ENCODE measurements at regions not wholly inside any gene's neighbourhood (a gene's known extent, or its start where the extent isn't known, plus 50 kb on each side); places are given as distances from the start of the nearest gene placed in this dataset.
"Not testable (repeated sequence)": the region's sequence is repeated elsewhere in the genome, so short reads cannot be mapped to it uniquely, and the experiment has no call there.

- DNase-seq, result no peak
Observed at GRCh38 chr13:53101883-53102282, 73.3 kb downstream of the OLFM4 start.

DNA sequence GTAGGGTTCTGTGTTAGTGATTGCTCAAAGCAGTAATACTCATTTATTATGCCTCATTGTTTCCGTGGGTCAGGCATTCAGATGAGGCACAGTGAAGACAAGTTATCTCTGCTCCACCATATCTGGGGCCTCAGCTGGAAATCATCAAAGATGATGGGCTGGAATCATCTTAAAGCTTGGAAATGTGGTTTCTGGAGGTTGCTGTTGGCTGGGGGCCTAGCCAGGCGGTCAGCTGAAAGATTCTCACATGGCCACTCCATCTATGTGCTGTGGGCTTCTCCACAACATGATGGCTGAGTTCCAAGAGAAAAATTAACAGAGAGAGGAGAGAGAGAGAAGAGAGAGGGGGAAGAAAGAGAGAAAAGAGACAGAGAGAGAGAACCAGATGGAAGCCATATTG is 75.5 kb downstream of the OLFM4 start:
- no peak for DNase-seq

DNA sequence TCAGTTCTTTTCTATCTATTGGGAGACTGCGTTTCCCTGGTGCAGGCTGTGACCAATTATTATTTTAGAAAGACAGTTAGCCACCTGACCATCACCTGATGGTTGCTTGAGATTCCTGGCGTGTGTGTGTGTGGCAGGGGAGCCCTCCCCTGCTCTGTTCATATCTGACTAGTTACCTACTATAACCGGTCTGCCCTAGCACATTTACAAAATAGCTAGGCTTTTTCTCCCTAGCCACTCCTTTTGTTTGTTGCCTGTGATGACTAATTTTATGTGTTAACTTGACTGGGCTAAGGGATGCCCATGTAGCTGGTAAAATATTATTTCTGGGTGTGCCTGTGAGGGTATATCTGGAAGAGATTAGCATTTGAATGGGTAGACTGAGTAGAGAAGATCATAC is 76.9 kb downstream of the OLFM4 start:
- no peak for DNase-seq

GRCh38 chr13:53105890-53106289 is 77.3 kb downstream of the OLFM4 start:
- DNase-seq, result no peak

- DNase-seq, result no peak
Observed at GRCh38 chr13:53110181-53110580, 81.6 kb downstream of the OLFM4 start.

DNA sequence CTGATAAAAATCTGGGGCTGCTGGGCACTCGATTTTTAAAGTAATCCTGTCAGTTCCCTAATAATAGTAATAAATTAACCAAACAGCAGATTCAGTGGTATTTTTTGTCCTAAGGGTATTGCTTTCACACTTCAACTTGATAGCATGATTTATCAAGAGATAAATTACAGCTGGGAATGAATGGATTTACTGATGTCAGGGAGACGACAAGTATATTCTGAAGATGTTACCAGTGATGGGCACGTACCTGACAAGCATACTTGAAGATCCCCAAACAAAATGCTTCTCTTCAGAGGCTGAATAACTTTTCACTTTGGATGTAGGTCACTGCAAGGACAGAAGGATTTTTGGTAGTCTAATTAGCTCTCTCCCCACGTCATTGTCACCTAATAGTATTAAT is 82.0 kb downstream of the OLFM4 start:
- DNase-seq, result no peak

DNA sequence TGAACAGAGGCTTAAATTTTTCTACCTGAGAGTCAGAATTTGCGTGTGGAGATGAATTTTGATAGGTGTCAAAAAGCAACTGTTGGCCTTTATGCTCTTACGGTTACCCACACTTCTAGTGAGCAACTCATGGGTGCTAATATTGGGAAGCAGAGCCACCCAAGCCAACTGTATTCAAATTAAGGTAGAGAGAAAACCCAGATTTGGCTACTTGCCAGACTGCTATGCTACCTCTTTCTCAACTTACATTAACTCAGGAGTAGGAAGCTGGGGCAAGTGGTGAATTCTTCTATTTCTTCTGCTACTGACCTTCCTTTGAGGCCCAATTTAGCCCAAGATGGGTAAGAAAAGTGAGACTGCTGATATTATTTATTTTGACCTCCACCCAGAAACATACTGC is 83.9 kb downstream of the OLFM4 start:
- no peak for DNase-seq

GRCh38 chr13:53117048-53117447 is 88.4 kb downstream of the OLFM4 start:
- DNase-seq, result not testable (repeated sequence)

GRCh38 chr13:53121131-53121773 is 92.6 kb downstream of the OLFM4 start:
- DNase-seq, result no peak

DNA sequence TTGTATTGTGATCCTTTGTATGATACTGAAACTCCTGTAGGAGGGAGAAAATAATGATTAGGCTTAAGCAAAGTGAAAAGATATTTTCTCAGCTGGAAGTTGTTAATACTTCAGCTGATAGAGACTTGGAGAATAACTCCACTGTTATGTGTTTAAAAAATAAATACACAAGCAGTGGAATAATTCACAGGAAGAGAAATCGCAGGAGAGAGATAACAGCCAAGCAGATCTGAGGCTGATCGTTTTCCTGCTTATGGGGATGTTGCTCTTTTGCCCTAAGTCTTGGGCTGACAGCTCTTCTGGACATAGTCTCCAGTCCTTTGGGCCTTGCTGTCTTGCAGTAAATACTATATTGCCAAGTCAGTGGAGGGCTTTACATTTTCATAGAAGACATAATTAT is 93.3 kb downstream of the OLFM4 start:
- no peak for DNase-seq

DNA sequence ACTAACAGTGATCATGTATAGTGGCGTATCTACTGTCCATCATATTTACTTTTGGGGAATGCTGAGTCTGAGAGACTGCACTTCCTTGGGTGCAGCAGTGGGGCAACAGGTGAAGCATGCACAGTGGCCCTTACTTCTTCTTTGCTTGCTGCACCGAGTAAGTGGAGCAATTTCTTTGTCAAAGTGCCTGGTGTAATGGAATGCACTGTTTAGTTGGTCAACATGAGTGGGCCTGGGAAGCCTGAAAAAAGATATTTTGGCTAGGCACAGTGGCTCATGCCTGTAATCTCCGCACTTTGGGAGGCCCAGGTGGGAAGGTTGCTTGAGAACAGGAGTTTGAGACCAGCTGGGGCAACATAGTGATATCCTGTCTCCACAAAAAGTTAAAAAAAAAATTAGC is 94.9 kb downstream of the OLFM4 start:
- no peak for DNase-seq

DNA sequence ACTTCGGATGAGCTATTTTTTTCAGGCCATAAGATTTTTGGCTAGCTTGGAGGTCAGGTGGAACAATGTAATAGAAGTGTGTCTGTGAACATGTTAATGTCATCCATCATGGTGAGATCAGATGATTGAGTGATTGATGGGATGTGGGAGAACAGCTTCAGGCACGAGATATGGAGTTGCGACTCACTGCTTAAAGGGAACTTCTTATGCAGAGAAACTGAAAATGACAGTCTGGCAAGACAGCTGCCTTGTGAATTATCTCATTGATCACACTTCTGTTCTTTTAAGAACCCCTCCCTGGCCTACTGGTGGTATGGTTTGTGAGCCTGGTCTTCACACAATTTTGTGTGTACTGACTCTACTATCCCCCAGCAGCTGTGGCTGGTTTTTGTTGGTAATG is 96.0 kb downstream of the OLFM4 start:
- no peak for DNase-seq

- no peak for DNase-seq
Observed at GRCh38 chr13:53126841-53127245, 98.2 kb downstream of the OLFM4 start.

GRCh38 chr13:53127373-53127772 is 98.8 kb downstream of the OLFM4 start:
- no peak for DNase-seq

DNA sequence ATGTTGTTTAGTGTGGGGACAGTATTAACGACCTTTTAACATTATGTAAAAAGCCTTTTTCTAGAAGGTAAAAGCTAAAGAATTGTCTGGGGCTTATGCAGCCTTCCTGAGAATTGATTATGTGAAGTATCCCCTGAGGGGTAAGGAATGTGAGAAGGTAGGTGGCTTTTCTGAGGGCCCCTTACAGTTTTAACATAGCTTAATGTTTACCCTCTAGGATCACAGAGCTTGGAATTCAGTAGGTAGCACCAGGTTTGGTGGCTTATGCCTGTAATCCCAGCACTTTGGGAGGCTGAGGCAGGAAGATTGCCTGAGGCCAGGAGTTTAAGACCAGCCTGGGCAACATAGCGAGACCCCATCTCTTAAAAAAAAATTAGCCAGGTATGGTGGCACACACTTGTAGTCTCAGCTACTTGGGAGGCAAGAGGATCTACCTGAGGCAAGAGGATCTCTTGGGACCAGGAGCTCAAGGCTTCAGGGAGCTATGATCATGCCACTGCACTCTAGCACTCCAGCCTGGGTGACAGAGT is 101.3 kb downstream of the OLFM4 start:
- no peak for DNase-seq

DNA sequence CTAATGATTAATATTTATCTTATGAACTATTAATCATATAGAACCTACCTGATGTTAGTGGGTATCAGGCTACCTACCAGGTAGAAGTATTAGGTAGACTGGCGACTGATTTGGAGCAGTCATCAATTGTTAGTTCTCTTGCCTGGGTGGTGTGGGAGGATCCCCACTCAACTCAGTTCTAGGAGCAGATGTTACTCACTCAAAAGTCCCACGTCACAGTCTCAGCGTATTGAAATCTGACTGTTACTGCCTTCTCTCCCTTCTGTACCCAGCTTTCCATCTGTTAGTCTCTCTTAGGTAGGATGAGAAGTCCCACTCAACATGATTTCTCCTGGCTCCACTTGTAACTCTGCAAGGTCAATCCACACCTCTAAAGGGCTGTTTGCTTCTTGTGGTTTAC is 102.7 kb downstream of the OLFM4 start:
- no peak for DNase-seq

GRCh38 chr13:53135301-53135700 is 106.7 kb downstream of the OLFM4 start:
- DNase-seq, result no peak

- no peak for DNase-seq
Observed at GRCh38 chr13:53136554-53137215, 108.1 kb downstream of the OLFM4 start.

- no peak for DNase-seq
Observed at GRCh38 chr13:53137779-53138178, 109.2 kb downstream of the OLFM4 start.

DNA sequence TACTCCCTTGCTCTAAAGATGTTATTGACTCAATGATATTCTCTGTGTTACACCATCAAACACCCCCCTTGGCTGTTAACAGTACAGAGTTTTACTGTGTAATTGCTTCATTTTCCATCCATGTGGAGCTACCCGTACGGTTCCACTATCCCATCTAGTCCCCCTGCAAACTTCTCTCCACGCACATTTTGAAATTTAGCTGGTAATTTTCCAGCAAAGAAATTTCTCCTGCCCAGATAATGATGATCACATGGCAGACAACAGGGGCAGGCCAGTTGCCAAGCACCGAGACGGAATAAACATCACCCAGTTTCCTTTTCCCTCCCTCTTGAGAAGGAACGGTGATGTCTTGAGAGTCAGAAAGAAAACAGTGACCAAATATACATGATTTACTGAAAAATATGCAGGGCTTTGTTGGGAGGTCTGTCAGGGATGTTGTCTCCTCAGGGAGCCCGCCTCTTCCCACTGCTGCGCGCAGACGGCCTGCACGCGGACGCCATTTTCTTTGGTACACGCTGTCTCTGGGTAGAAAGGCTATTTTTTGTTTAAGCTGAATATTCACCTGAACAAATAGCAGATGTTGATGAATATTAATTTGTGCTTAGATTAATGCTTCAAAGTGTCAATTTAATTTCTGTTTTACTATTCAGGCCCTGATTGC is 109.9 kb downstream of the OLFM4 start:
- DNase-seq, result no peak

DNA sequence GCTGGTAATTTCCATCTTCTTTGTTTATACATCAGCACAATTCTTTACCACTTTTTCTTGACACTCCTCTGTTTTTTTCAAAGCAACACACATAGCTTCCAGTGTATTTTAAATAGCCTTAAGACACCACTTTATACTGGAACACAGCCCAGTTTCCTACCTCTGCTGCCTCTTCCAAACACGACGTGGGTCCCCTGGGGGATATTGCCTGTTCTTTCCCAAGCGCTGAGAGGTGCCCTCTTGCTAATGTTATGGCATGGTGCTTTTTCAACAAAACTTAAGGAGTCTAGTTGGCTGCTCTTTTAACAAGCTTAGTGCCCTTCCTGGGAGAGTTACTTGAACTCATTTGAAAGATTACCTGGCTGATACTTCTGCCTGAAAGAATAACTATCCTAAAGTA is 112.7 kb downstream of the OLFM4 start:
- no peak for DNase-seq

GRCh38 chr13:53142306-53142705 is 113.7 kb downstream of the OLFM4 start:
- no peak for DNase-seq

- no peak for DNase-seq
Observed at GRCh38 chr13:53143757-53144339, 115.2 kb downstream of the OLFM4 start.

GRCh38 chr13:53144826-53145225 is 116.2 kb downstream of the OLFM4 start:
- no peak for DNase-seq

Data from activated CD4-positive, alpha-beta T cell treated with anti-CD3 and anti-CD28 coated beads, Interleukin-2, Interleukin-6, amounts not matched to agents 100 ng/mL and 50 ng/mL, durations not matched to agents 16 hours and 8 hours (primary cell).